ENCODE measurements at regions not wholly inside any gene's neighbourhood (a gene's known extent, or its start where the extent isn't known, plus 50 kb on each side); places are given as distances from the start of the nearest gene placed in this dataset.

GRCh38 chr5:98163796-98164493 is 609.5 kb upstream of the RGMB start:
- H3K27ac ChIP-seq (ENCODE audit: low read depth in 1 of 2, low read length in 2 of 2): no peak overlapping the region
- no peaks in the 10 kb centered on the region for H3K36me3 ChIP-seq (ENCODE audit: control insufficient read depth in 4 of 4, insufficient read depth in 3 of 4, low read depth in 1 of 4, low read length in 3 of 4)
- no peaks in the 10 kb centered on the region for H3K4me1 ChIP-seq (ENCODE audit: control insufficient read depth in 4 of 4, insufficient read depth in 4 of 4, low read length in 3 of 4)
- no peak for DNase-seq (ENCODE audit: low spot score)
- no peaks in the 10 kb centered on the region for H3K27me3 ChIP-seq (ENCODE audit: control insufficient read depth in 4 of 4, insufficient read depth in 4 of 4, low read length in 3 of 4)
- no peak for TF ChIP-seq HNF4G (IDR thresholded peaks at IDR 0.05)
- no peak for TF ChIP-seq REST (IDR thresholded peaks at IDR 0.05)
- TF ChIP-seq ZBTB33 (IDR thresholded peaks at IDR 0.05): no peak
- no peak for TF ChIP-seq TAF1 (conservative IDR thresholded peaks at IDR 0.05)
- no peak for TF ChIP-seq MAX (IDR thresholded peaks at IDR 0.05)
- no peak for TF ChIP-seq HNF4A (conservative IDR thresholded peaks at IDR 0.05)
- no peak for TF ChIP-seq YY1 (IDR thresholded peaks at IDR 0.05)
- no peak for TF ChIP-seq JUND (IDR thresholded peaks at IDR 0.05)
- TF ChIP-seq GABPA (IDR thresholded peaks at IDR 0.05 in 1 of 2, conservative IDR thresholded peaks at IDR 0.05 in 1 of 2): no peak
- TF ChIP-seq RXRA (IDR thresholded peaks at IDR 0.05): no peak
- TF ChIP-seq FOXA2 (IDR thresholded peaks at IDR 0.05): no peak
- TF ChIP-seq SP1 (IDR thresholded peaks at IDR 0.05): no peak
- no peak for TF ChIP-seq RAD21 (IDR thresholded peaks at IDR 0.05)
- no peak for TF ChIP-seq FOXA1 (IDR thresholded peaks at IDR 0.05)
- TF ChIP-seq EGR1 (IDR thresholded peaks at IDR 0.05; ENCODE audit: low read depth in 2 of 2): no peak
- no peaks in the 10 kb centered on the region for H3K9me3 ChIP-seq (ENCODE audit: control insufficient read depth in 4 of 4, low read length in 3 of 4)
- H3K9ac ChIP-seq (ENCODE audit: low read depth in 1 of 2, low read length in 2 of 2): no peak overlapping the region
- 62% methylated on average over 4 of the region's 4 CpGs for WGBS
- no peak overlapping the region for H3K4me3 ChIP-seq (ENCODE audit: low read depth in 1 of 3, low read length in 3 of 3)

- H3K27ac ChIP-seq (ENCODE audit: low read depth in 1 of 2, low read length in 2 of 2): no peak overlapping the region
- H3K27me3 ChIP-seq (ENCODE audit: control insufficient read depth in 4 of 4, insufficient read depth in 4 of 4, low read length in 3 of 4): no peaks in the 10 kb centered on the region
- TF ChIP-seq FOXA2 (IDR thresholded peaks at IDR 0.05) (no peak), CTCF (IDR thresholded peaks at IDR 0.05; ENCODE audit: low read depth, low read length, missing input control) (no peak), YY1 (IDR thresholded peaks at IDR 0.05) (no peak), RXRA (IDR thresholded peaks at IDR 0.05) (no peak), SP1 (IDR thresholded peaks at IDR 0.05) (no peak), ATF3 (IDR thresholded peaks at IDR 0.05) (no peak), TAF1 (conservative IDR thresholded peaks at IDR 0.05) (no peak), MAX (IDR thresholded peaks at IDR 0.05) (no peak), JUND (IDR thresholded peaks at IDR 0.05) (no peak)
- no peaks in the 10 kb centered on the region for H3K9me3 ChIP-seq (ENCODE audit: control insufficient read depth in 4 of 4, low read length in 3 of 4)
- no peaks in the 10 kb centered on the region for H3K36me3 ChIP-seq (ENCODE audit: control insufficient read depth in 4 of 4, insufficient read depth in 3 of 4, low read depth in 1 of 4, low read length in 3 of 4)
- H3K9ac ChIP-seq (ENCODE audit: low read depth in 1 of 2, low read length in 2 of 2): no peak overlapping the region
- no peak overlapping the region for H3K4me3 ChIP-seq (ENCODE audit: low read depth in 1 of 3, low read length in 3 of 3)
- WGBS: 84% methylated on average over 2 of the region's 2 CpGs
- H3K4me1 ChIP-seq (ENCODE audit: control insufficient read depth in 4 of 4, insufficient read depth in 4 of 4, low read length in 3 of 4): no peaks in the 10 kb centered on the region
- DNase-seq (ENCODE audit: low spot score): no peak
These were observed 604.6 kb upstream of the RGMB start for GRCh38 chr5:98168871-98169270.

Measured in liver (tissue), 8 donors.